ENCODE measurements at regions not wholly inside any gene's neighbourhood (a gene's known extent, or its start where the extent isn't known, plus 50 kb on each side); places are given as distances from the start of the nearest gene placed in this dataset.
A peak's percentile ranks its signal among the peaks of the same experiment; 100 is the strongest.

DNA sequence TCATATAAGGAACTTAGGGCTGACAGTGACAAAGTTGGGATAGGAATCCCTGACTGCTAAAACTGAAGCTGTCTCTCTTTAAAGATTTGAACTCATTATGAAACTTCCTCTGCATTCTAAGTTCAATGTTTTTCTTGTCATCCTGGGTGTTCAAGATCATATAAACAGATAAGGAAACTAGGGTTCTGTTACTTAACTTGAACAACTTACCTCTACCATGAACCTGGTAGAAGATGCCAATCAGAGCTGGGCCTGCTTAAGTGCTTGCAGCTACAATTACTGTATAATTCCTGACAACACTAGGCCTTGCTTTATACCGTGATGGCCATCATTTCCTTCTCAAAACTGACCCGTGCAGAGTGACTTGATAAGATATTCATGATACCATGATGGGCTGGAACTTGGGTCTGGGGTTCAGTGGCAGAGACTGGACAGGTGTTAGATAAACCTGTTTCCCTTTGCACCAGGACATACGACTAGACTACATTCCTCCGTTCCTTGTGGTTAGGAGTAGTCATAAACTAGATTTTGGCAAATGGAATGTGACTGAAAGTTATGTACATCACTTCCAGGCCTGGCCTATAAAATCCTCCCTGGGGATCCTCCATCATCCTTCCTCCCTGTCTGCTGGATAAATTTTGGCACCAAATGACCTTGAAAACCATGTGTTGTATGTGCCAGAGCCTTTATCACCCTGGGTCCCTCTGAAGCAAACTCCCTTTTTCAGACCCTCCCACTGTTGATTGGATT, 172.2 kb upstream of the PRICKLE1 start:
- no peak for DNase-seq (ENCODE audit: low read depth)

- DNase-seq (ENCODE audit: low read depth) = no peak
Measured at GRCh38 chr12:42761086-42761485, 171.5 kb upstream of the PRICKLE1 start.

DNA sequence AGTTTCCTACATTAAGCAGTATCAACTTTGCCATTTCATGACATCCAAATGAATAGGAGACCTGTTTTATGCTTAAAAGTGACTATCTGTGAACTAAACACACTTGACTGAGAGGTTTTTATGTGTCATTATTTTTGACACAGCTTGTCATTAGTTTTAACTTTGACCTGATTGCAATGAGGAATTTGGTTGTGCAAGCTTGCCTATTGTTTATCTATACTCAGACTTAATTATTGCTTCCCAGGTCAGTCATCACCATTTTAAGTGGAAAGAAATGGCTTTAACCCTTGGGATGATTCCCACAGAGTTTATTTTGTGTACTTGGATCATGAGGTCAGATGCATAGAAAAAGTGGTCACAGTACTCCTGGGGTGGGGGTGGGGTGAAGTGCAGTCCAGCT, 171.0 kb upstream of the PRICKLE1 start:
- DNase-seq (ENCODE audit: low read depth) = no peak

DNA sequence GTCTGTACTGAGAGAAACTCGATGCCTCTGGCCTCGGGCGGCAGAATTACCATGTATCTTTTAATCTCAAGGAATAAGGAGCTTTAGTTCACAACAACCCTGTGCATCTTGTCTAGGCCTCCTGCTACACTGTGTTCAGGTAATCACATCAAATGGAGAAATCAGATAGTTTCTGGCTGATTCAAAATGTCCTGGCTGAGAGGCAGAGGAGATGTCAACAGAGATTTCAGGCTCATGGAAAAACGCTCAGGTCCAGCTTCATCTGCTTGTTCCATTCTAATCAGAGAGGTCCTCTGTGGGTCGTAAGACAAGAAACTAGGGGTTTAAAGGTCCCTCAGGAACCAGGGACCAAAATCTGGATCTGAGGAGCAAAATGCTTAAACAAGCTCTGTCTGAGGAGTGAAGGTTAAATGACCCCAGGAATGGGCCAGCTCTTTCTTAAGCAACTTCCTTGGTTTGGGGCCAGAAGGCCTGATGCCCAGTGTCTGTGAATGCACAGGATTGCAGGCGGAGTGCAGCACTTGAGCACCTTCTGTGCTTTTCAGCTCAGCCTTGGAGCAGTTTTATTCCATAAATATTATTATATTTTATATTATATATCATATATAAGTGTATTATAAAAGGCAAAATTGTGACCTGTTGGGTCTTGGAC, 170.2 kb upstream of the PRICKLE1 start:
- no peak for DNase-seq (ENCODE audit: low read depth)

DNA sequence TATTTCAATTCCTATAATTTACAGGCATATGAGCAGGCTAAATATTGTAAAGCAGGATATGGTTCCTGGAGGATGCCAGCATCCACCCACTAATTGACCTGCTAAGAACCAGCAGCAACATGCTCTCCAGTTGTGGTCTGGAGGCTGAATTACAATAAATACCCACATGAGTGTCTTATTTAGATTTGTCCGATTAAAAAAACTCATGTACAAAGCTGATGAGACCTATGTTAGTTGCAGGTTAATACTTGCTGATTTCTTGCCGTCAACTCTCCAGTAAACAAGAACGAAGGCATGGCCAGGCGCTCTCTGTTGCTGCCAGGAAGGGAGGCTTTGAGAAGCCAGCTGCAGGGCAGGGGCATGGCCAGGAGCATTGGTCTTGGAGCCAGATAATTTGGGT, 169.3 kb upstream of the PRICKLE1 start:
- DNase-seq (ENCODE audit: low read depth) = no peak

DNA sequence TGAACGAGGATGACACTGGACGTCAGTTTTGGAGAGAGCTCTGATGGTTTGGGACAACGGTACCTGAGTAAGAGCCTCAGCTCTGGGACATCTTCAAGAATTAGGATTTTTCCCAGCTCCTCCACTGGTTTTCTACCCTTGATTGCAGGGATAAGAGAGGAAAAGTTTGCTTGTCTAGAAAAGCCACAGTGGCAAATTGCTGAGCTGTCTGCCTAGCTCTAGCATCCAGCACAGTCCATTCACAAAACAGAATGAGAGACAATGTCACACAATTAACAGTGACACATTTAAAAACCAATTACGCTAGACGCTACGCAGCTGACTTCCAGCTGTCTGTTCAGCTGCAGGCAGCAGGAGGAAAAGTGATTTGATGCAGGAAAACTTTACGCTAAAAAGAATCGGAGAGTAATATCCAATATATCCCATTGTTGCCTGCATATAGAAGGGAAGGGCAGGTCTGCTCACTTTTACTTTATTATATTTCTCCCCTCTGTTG, 168.1 kb upstream of the PRICKLE1 start:
- DNase-seq (ENCODE audit: low read depth) = no peak

DNA sequence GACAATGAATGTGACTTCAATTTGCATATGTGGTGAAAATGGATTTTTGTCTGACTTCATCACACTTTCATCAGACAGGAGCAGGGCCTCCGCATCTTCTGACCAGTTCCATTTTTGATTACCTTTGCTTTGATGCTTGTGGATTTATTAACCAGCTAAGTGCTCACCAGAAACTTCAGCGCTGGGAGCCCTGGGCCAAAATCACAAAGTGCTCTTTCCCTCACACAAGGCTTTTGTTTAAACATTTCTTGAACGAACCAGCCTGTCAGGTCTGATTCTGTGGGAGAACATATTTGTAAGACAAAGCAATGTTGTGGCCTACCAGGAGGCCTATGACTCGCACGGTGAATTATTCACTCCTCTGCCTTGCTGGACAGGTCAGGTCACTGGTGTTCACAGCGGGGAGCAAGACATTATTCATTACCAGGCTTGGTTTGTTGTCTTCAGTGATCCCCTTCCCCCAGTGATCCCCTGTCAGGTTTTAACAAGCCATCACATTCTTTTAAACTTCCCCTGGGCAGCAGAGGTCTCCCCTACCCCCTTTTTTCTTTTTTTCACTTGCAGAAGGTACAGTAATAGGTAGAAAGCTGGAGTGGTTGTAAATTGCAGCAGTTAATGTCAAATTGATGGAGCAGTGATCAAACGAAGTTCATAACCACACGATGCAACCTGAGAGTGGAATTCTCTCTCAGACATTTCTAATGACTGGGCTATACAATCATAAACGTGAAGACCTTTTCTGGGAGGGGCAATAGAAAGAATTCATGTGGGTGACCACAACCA, 167.5 kb upstream of the PRICKLE1 start:
- peak; percentile 94 for DNase-seq (ENCODE audit: low read depth)

DNA sequence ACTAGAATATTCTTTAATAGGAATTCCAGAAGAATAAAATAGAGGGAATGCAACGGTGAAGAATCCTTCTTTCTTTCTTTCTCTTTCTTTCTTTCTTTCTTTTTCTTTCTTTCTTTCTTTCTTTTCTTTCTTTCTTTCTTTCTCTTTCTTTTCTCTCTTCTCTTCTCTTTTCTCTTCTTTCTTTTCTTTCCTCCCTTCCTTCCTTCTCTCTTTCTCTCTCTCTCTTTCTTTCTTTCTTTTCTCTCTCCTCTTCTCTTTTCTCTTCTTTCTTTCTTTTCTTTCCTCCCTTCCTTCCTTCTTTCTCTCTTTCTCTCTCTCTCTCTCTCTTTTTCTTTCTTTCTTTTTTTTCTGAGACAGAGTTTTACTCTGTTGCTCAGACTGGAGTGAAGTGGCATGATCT, 160.8 kb upstream of the PRICKLE1 start:
- no peak for DNase-seq (ENCODE audit: low read depth)

DNA sequence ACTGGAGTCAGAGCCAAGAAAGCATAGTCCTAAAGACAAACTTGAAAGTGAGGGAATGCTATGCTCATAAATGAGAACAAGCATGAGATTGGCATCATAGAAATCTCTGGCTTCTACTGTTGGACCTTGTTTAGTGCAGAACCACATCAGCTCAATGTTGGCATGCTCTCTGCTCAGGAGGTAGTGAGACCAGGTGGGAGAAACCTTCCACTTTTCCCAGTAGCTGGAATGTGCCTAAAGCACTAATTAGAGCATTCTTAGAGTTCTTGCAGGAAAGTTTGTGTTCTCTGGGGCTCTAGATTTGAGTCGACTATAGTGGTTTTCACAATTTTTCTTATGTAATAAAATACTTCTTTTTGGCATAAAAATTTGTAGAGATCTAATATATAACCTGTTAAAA, 159.7 kb upstream of the PRICKLE1 start:
- DNase-seq (ENCODE audit: low read depth) = no peak

- DNase-seq (ENCODE audit: low read depth) = no peak
Measured at GRCh38 chr12:42744539-42745182, 155.1 kb upstream of the PRICKLE1 start.

GRCh38 chr12:42742716-42743115, 153.2 kb upstream of the PRICKLE1 start:
- DNase-seq (ENCODE audit: low read depth) = no peak

DNA sequence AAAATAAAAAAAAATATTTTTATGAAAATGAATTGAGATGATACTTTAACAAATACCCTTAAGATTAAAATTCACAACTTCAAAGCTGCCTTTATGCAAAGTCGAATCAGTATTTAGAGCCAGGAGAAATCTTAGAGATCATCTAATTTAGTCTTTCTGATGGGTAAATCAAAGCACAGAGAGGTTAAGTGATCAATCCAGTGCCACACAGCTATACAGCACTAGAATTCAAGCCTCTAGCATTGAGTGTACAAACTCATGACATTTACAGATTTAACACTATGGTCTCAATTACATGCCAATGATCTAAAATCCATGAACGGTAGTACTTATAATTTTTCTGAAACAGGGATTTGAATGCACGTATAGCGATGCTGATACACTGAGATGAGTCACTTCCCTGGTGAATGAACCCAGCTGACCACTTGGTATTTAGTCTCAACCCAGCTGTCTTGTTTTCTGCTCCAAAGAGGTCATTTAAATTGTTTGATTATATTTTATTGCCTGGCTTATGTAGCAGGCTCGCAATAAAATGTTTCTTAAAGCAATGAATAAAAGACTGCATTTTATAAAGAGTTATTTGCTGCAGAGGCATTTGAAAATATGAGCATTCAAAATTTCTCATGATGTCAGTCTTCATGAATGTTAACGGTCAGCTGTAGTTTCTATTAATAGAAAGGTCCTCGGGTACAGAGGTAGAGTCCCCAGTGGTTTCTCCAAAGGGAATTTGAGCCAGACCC, 152.4 kb upstream of the PRICKLE1 start:
- peak; percentile 58 for DNase-seq (ENCODE audit: low read depth)

DNA sequence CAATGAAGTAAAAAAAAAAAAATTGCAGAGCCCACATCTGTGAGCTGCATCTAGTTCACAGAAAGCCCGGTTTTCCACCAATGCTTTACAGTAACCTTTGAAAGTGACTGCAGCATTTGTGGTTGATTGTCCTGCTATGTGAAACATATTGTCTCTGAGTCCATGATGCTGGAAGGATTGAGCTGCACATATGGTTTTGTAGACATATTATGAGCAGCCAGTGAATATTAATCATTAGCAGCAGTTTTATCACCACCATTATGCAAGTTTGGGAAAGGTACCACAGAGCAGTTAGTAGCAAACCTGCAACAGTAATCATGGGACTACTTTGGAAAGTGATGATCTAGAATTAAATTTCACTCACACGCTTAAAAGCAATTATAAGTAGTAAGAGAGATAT, 151.5 kb upstream of the PRICKLE1 start:
- DNase-seq (ENCODE audit: low read depth) = no peak

GRCh38 chr12:42737398-42737797, 147.9 kb upstream of the PRICKLE1 start:
- no peak for DNase-seq (ENCODE audit: low read depth)

GRCh38 chr12:42735861-42736361, 146.4 kb upstream of the PRICKLE1 start:
- no peak for DNase-seq (ENCODE audit: low read depth)

GRCh38 chr12:42733911-42734310, 144.4 kb upstream of the PRICKLE1 start:
- no peak for DNase-seq (ENCODE audit: low read depth)

DNA sequence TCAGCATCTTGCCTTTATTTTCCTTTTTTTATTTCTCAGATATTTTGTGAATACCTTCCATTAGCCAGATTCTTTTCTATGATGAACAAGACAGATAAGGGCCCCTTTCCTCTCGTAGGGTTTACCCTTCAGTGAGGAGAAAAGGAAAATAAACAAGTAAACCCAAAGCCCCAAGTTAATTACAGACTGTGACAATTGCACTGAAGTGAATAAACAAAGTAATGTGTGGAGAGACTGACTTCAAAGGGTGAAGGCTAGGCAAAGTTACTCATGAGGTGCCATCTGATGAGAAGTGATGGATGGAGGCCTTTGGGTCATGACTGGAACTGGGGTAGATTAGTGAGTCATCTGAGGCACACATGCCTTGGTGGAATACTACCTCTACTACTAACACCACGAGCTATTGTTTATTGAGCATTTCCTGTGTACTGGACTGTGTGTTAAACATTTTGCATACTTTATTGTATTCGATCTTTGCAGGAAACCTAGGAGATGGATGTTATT, 143.4 kb upstream of the PRICKLE1 start:
- no peak for DNase-seq (ENCODE audit: low read depth)

GRCh38 chr12:42730291-42730690, 140.7 kb upstream of the PRICKLE1 start:
- peak; percentile 35 for DNase-seq (ENCODE audit: low read depth)

DNA sequence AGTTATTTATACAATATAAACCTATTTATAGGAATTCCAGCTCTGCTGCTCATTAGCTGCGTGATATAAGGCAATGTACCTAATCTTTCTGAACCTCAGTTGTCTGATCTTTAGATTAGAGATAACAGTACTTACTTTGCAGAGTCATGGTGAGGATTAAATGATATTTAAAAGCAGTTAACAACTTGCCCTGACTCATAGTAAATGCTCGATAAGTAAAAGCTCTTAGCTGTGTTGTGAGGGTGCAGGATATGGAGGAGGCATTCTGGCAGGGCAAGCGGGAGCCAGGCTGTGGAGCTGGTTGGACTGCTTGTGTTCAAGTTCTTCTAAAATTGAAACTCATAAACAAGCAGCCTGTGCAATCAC, 140.0 kb upstream of the PRICKLE1 start:
- DNase-seq (ENCODE audit: low read depth) = peak; percentile 21

- no peak for DNase-seq (ENCODE audit: low read depth)
Measured at GRCh38 chr12:42728770-42729534, 139.4 kb upstream of the PRICKLE1 start.
